AG08395 (cell line): ENCODE measurements at regions not wholly inside any gene's neighbourhood (a gene's known extent, or its start where the extent isn't known, plus 50 kb on each side); places are given as distances from the start of the nearest gene placed in this dataset.

Experiments used
- DNase-seq: peaks from one replicate; pipeline ENCODE4 v3.0.0; 2012; ENCODE audit warnings: mixed read lengths, low spot score

GRCh38 chr2:107025291-107025857 is 139.4 kb upstream of the ST6GAL2 start:
- DNase-seq = no peak

- DNase-seq = peak; percentile 60
These were observed 140.0 kb upstream of the ST6GAL2 start for GRCh38 chr2:107025869-107026380.

GRCh38 chr2:107027205-107027604 is 141.2 kb upstream of the ST6GAL2 start:
- DNase-seq = no peak

- DNase-seq = no peak
These were observed 141.8 kb upstream of the ST6GAL2 start for GRCh38 chr2:107027810-107028209.

- no peak for DNase-seq
These were observed 142.7 kb upstream of the ST6GAL2 start for GRCh38 chr2:107028661-107029060.

- no peak for DNase-seq
These were observed 150.3 kb upstream of the ST6GAL2 start for GRCh38 chr2:107036293-107036692.

- no peak for DNase-seq
These were observed 176.2 kb upstream of the ST6GAL2 start for GRCh38 chr2:107062173-107062572.

- no peak for DNase-seq
These were observed 176.7 kb upstream of the ST6GAL2 start for GRCh38 chr2:107062599-107063220.

GRCh38 chr2:107063228-107063627 is 177.3 kb upstream of the ST6GAL2 start:
- no peak for DNase-seq

- no peak for DNase-seq
These were observed 178.8 kb upstream of the ST6GAL2 start for GRCh38 chr2:107064750-107065149.

- DNase-seq = no peak
These were observed 182.3 kb upstream of the ST6GAL2 start for GRCh38 chr2:107068069-107068916.

- no peak for DNase-seq
These were observed 183.9 kb upstream of the ST6GAL2 start for GRCh38 chr2:107069890-107070289.

GRCh38 chr2:107072150-107072940 is 186.4 kb upstream of the ST6GAL2 start:
- DNase-seq = no peak

GRCh38 chr2:107078584-107078983 is 192.6 kb upstream of the ST6GAL2 start:
- no peak for DNase-seq

- DNase-seq = no peak
These were observed 200.5 kb upstream of the ST6GAL2 start for GRCh38 chr2:107086497-107086896.

GRCh38 chr2:107088156-107088555 is 202.2 kb upstream of the ST6GAL2 start:
- no peak for DNase-seq

GRCh38 chr2:107091163-107091864 is 205.3 kb upstream of the ST6GAL2 start:
- no peak for DNase-seq

- DNase-seq = no peak
These were observed 207.5 kb upstream of the ST6GAL2 start for GRCh38 chr2:107093426-107093957.

- DNase-seq = no peak
These were observed 208.6 kb upstream of the ST6GAL2 start for GRCh38 chr2:107094450-107094986.

GRCh38 chr2:107102176-107102575 is 216.2 kb upstream of the ST6GAL2 start:
- no peak for DNase-seq

- DNase-seq = no peak
These were observed 221.4 kb upstream of the ST6GAL2 start for GRCh38 chr2:107107351-107107750.
